NCI-H2081 (cell line): ENCODE measurements at regions not wholly inside any gene's neighbourhood (a gene's known extent, or its start where the extent isn't known, plus 50 kb on each side); places are given as distances from the start of the nearest gene placed in this dataset.
A peak's percentile ranks its signal among the peaks of the same experiment; 100 is the strongest.

Experiments used
- DNase-seq, 2 experiments: peaks; one replicate each; lab custom pipeline; 2025; lab: John Stamatoyannopoulos, UW

DNA sequence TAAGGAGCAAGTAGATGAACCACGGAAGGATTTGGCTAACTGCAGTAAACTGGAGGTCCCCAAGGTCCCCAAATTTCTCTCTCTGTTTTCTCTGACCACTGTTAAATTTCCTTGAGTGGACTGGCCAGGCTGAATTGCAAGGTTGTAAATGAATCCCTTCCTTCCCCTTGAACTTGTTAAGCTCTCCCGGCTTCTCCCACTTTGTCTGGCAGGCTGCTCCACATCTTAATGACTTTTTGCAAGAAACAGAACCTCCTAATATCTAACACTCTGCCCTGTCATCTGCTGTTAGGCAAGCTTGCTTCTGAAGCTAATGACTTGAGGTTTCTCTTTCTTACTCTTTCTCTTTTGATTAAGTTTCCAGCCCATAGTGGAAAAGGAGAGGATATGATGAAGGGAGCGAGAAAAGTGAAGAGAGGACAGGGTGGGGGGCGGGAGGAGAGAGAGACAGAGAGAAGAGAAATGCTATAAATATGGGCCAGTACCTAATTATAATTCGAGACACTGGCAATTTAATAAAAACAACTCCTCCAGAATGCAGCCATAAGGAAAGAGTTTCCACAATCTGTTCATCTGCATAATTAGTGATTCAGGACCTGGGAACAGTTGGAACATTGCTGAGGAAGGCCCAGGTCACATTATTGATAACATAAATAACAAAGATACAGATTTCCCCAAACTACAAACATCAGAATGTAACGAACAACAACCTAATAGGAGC is 437.3 kb upstream of the MPDZ start:
- no peak for DNase-seq

DNA sequence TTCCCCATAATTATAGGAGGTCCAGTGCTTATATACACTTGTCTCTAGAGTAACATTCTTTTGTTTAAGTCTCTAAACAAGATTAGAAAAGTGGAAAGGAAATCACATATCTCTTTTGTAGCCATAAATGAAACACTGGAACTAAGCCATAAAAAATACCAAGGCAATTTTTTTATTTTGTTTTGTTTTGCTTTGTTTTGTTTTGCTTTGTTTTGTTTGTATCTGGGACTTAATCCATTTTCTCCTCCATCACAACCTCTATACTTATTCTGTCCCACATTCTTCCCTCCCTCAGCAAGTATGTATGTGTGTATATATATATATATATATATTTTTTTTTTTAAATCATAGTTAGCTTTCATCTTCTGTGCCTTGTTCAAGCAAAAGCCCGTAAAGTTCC is 436.6 kb upstream of the MPDZ start:
- DNase-seq, result no peak

DNA sequence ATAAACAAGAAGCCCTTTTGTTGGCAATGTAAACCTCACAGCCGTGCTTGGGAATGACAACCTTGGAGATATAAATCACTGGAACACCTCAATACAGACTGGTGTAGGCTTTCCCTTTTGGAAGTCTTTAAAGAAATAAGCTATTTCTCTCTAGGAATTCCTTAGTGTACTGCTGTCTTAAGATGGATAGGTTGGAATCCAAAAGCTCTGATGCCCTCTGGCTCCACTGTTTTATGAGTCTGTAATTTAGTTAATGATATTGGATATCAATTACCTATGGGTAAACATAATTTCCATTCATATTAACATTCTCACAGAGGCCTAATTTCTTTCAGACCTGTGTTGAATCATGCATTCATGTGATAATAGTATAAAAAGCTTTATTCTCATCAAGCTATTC is 435.9 kb upstream of the MPDZ start:
- DNase-seq, result no peak

DNA sequence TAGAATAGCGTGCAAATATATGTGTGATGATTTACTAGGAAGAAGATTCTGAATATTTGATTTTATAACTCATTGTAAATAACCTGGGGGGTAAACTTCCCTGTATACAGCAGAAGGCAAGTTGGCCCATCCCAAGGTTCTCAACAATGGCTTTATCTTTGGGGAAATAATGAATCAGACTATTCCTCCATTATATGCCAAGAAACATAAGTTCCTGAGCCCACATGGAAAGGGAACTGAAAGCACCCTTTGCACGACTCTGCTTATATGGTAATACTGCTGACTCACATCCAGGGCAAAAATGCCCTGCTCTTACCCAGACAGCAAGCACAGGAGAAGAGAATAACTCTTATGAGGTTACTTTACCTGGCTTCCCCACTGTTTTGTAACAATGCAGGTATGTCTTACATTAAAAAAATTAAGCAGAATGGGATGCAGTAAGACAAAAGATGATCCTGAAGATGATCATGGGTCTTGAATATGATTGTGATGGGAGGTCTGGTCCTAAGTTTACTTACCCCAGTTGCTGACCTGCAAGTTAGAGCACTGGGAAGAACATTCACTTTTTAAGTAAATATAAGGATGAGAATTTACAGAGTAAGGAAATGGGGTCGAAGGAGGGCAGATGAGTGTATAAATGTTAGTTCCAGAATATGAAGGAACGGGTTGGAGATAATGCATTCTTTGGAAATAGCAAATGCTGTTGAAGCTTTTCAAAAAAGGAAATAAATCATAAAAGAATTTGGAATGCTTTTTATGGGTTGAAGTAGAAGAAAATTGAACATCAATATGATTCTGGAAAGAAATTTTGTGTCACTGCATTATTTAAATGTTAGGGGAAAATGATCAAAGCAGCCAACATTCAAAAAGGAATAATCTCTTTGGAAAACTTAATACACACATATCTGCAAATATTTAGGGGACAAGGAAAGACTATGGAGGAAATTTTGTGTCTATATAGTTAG is 428.4 kb upstream of the MPDZ start:
- DNase-seq, result no peak

GRCh38 chr9:13705918-13706317 is 426.4 kb upstream of the MPDZ start:
- no peak for DNase-seq

GRCh38 chr9:13705373-13705772 is 425.9 kb upstream of the MPDZ start:
- no peak for DNase-seq

DNA sequence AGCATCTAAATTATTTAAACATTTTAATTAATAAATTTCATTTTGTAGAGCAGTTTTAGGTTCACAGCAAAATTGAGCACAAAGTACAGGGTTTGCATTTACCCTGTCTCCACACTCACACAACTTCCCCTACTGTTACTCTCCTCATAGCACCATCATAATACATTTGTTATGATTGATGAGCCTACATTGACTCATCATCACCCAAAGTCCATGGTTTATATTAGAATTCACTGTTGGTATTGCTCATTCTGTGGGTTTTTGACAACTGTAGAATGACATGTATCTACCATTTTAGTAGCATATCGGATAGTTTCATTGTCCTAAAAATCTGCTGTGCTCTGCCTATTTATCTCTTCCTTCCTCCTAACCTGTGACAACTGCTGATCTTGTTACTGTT is 411.1 kb upstream of the MPDZ start:
- DNase-seq, result no peak

DNA sequence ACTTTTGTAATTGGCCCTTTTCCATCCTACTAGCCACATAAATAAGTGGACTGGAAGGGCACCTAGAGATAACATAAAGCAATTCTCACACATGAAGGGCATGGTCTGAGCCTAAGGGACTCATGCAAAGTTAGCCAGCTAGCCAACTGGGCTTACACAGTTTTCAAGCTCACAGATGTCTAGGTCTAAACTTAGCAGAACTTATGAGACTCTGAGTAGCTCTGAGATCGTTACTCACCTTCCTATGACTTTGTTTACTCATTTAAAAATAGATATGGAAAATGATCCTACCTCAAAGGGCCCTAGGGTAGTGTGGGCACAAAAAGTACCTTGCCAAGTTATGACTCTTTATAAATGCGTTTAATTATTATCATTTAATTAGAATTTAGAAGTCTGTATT is 410.4 kb upstream of the MPDZ start:
- no peak for DNase-seq

DNA sequence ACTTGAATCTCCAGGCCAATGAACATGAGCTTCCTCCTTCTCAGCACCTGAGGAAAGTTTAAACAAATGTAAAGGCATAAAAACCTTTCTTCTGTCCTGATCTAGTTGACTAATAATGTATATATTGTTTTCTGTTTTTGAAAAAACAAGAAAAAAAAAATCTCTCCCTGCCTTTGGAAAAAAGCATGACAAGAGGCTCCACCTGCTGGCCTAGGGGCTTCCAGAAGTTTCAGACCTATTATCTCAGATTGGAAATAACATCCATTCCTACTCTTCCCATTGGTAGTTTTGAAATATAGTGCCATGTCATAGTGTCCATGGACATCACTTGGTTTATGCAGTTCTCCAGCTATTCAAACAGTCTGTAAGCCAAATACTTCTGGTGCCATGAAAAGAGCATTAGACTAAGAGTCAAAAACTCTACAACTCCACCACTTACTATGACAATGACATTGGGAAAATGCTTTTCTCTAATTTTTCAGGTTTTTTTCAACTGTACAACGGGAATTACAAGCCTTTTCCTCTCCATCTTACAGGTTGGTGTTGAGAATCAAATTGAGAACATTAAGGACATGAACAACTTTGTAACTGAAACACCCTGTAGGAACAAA is 409.6 kb upstream of the MPDZ start:
- peak in 1 of 2 experiments; percentile 40 for DNase-seq

- DNase-seq, result peak in 1 of 2 experiments; percentile 30
Observed at GRCh38 chr9:13688223-13688989, 408.9 kb upstream of the MPDZ start.

DNA sequence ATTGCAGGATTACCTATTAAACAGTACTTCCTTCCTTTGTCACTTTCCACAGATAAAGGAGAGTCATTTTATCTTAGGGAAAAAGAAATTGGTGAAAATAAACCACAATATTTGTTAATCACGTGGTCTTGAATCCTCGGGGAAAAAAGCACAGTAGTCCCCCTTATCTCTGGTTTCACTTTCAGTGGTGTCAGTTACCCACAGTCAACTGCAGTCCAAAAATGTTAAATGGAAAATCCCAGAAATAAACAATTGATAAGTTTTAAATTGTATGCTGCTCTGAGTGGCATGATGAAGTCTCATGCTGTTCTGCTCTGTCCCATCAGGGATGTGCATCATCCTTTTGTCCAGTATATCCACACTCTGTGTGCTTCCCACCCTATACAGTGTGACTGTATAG is 405.2 kb upstream of the MPDZ start:
- no peak for DNase-seq

DNA sequence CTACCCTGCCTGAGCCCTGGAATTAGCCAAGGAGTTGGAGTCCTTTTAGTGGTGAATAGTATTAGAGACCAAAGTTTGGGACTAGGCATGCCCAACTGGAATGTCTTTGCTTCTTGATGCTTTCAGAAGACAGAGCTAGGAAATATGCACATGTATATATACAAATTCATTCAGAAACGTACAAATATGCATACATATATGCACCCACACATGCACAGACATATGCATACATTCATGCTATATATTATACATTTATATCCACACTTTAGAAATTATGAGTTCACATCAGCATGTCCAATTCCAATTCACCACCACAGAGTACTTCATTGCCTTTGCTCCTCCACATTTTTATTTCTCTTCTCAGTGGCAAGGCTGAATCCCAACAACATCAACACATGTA is 398.3 kb upstream of the MPDZ start:
- DNase-seq, result no peak

- DNase-seq, result no peak
Observed at GRCh38 chr9:13675638-13676000, 396.1 kb upstream of the MPDZ start.

DNA sequence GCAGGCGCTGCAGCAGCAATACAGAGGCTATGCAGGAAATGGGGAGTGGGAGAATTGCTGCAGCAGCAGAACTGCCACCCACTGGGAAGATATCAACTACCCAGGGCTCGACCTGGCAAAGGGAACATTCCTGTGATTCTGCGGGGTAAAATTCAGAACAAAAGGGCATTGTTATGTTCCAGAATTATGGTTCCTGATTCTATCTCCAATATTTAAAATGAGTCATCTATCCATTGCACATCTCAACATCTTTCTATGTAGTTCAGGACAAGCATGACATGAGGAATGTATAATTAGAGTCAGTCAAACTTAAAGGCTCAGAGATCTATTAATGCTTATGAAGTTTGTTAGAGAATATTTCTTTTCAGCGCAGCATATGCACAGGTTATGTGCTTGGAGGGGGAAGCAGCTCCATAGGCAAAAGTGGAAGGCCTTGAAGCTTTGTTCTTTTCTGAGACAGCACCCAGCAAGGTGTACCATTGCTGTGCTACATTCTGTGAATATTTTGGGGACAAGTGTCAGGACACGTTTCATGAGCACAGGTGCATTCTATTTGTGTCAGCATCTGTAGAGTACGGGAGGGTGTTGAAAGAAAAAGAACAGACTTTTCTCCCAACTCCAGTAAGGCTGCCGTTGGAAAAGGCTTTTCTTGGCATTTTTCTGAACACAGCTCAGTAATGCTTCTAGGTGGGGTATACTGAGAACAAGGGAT is 395.6 kb upstream of the MPDZ start:
- DNase-seq, result no peak

GRCh38 chr9:13673348-13673747 is 393.9 kb upstream of the MPDZ start:
- DNase-seq, result no peak

- no peak for DNase-seq
Observed at GRCh38 chr9:13665418-13666066, 386.1 kb upstream of the MPDZ start.

- DNase-seq, result no peak
Observed at GRCh38 chr9:13661014-13661413, 381.5 kb upstream of the MPDZ start.

DNA sequence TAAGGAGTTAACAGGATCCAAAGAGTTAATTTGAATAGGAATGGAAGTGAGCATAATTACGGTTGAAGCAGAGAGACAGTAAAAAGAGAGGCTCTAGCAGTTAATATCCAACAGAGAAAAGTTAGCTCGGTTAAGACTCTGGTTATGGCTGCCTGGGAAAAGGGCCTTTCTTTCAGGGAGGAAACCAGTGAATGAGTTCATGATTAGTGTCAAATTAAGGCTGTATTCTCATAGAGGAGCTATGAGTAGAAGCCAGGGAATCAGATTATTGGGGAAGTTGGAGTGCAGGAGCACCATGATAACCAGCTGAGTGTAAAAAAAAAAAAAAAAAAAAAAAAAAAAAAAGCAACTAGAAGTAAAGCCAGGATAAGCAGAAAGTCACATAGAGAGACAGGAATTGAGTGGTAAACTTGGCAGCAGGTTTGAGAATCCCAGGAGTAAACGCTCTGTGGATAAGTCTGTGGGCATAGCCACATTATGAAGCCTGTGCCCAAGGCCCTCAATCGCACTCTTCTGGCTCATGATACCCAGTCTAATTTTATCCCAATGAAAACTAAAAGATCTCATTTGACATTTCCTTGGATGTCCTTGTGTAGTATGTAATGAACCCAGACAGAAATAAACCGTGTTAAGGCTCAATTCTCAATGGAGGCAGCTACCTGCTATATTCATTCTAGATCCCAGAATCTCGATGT is 372.6 kb upstream of the MPDZ start:
- DNase-seq, result no peak

DNA sequence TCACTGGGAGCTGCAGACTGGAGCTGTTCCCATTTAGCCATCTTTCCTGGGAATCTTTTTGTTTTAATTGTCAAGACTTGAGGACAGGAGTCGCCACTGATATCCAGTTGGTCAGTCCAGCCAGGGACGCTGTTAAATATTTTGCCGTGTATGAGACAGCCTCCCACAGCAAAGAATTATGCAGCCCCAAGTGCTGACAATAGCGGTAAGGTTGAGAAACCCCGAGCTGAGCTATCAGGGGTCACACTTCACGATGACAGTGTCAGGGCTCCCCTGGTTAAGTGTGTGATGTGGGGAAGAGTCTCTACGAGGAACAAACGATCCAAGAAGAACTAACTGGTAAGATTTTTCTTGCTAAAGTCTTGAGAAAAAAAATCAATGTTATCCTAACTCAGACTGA is 372.0 kb upstream of the MPDZ start:
- no peak for DNase-seq

DNA sequence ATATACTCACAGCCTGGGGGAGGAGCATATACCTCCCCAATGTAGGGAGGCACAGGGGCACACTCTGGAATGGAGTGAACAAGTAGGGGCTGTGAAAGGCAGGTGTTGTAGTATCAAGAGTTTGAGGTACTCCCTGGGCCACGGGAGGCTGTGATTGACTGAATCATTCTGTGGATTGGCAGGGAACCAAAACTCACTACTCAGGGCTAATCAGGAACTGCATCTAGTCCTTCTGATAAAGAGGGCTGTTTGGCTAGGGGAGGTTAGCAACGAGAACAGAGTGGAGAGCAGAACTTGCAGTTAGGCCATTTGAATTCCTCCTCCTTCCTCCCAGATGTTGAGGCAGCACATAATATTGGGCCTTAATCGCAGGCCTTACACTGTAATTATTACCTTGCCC is 369.2 kb upstream of the MPDZ start:
- peak; percentile 4 to 52 for DNase-seq
